IPS DF 6.9 (cell line): ENCODE measurements at regions not wholly inside any gene's neighbourhood (a gene's known extent, or its start where the extent isn't known, plus 50 kb on each side); places are given as distances from the start of the nearest gene placed in this dataset.
"Not testable (repeated sequence)": the region's sequence is repeated elsewhere in the genome, so short reads cannot be mapped to it uniquely, and the experiment has no call there.

Experiments
- DNase-seq: peaks from one replicate; pipeline ENCODE4 v3.0.0-alpha.2; 2013; ENCODE audit warnings: low read depth, low spot score
- H3K27ac ChIP-seq: one replicate; pipeline ENCODE4 v1.5.1; 2013; ENCODE audit warnings: low read length, control low read depth
- H3K27me3 ChIP-seq: 2 replicates; pipeline ENCODE4 v1.6.1; 2013; ENCODE audit warnings: mild to moderate bottlenecking, low read length; ENCODE audit not compliant: control insufficient read depth, insufficient read depth
- H3K36me3 ChIP-seq: 2 replicates; pipeline ENCODE4 v1.6.1; 2013; ENCODE audit warnings: low read length; ENCODE audit not compliant: control insufficient read depth, insufficient read depth
- H3K4me1 ChIP-seq: 2 replicates; pipeline ENCODE4 v1.6.1; 2013; ENCODE audit warnings: low read length; ENCODE audit not compliant: control insufficient read depth, insufficient read depth
- H3K4me3 ChIP-seq: 2 replicates; pipeline ENCODE4 v1.5.1; 2013; ENCODE audit warnings: mild to moderate bottlenecking, low read length
- H3K9me3 ChIP-seq: 2 replicates; pipeline ENCODE4 v1.6.1; 2013; ENCODE audit warnings: low read length, inconsistent platforms; ENCODE audit not compliant: control insufficient read depth, insufficient read depth
- WGBS: extraction: QIAGEN DNeasy Blood & Tissue Kit; methylation state at CpG from one replicate; pipeline ENCODE4 v1.1.7; 2013; ENCODE audit warnings: mixed read lengths, missing lambda C conversion rate; ENCODE audit not compliant: insufficient read length, insufficient coverage; 5-methylcytosine and 5-hydroxymethylcytosine counted together

DNA sequence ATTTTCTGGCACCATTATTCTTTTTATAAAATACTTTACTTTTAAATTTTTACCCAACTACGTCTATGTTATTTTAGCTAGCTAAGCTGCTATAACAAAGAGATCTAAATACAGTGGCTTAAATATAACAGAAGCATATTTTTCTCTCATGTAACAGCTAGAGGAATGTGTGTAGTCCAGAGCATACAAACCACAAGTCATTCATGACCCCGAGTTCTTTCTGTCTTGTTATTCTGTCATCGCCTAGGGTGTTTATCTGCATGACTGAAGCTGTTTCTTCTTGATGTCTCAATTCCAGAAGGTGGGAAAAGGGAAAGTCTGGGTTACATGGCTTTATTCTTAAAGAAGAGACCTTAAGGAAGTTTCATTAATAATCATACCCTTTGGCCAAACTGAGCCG is 136.9 kb upstream of the RFX3 start:
- H3K4me3 ChIP-seq = no peak overlapping the region
- no peak for DNase-seq
- H3K27ac ChIP-seq = no peak overlapping the region
- WGBS = 100% methylated on average over 1 of the region's 4 CpGs
- H3K4me1 ChIP-seq = no peaks in the 10 kb centered on the region
- no peaks in the 10 kb centered on the region for H3K27me3 ChIP-seq
- no peaks in the 10 kb centered on the region for H3K36me3 ChIP-seq
- H3K9me3 ChIP-seq = no peaks in the 10 kb centered on the region

DNA sequence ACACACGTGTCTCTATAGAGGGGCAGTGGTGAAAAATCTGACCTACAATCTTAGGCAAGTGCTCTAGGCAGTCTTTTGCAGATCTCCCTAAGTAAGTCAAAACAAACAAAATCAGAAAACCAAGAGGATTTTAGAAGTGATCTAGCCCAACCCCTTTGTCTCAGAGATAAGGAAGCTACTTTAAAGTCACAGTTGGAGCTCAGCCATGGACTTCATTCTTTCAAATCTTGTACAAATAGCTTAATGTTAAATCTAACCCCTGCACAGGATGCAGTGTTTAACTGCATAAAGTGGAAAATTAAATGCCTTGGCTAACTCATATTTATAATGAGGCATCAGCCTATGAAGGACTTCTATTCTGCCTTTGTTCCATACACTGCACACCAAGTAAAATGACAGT is 135.1 kb upstream of the RFX3 start:
- H3K4me1 ChIP-seq = no peaks in the 10 kb centered on the region
- WGBS = no CpG with 5 or more reads among the region's 1 CpG
- no peaks in the 10 kb centered on the region for H3K36me3 ChIP-seq
- no peaks in the 10 kb centered on the region for H3K9me3 ChIP-seq
- H3K27ac ChIP-seq = no peak overlapping the region
- H3K27me3 ChIP-seq = no peaks in the 10 kb centered on the region
- no peak overlapping the region for H3K4me3 ChIP-seq
- no peak for DNase-seq

DNA sequence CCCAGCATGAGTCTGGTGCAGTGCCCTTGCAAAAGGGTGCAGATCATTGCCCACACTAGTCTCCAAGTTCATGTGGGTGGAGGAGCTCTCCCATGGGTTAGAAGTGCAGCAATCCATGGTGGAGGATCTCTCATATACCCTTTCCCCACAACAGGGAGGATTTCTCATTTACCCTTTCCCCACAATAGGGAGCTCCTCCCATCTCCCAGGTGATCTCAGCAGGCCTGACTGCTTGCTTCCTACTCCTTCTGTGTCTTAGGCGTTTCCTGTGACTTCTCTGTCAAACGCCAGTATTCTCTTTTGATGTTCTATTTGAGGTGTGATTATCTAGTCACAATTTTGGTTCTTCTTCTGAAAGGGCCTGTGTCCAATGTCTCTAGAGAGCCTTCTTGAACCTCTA is 133.8 kb upstream of the RFX3 start:
- no peak for DNase-seq
- Histone ChIP-seq H3K4me1 (no peaks in the 10 kb centered on the region), H3K27me3 (no peaks in the 10 kb centered on the region), H3K9me3 (no peaks in the 10 kb centered on the region), H3K4me3 (no peak overlapping the region), H3K36me3 (no peaks in the 10 kb centered on the region), H3K27ac (no peak overlapping the region)
- no CpG with 5 or more reads among the region's 2 CpGs for WGBS

DNA sequence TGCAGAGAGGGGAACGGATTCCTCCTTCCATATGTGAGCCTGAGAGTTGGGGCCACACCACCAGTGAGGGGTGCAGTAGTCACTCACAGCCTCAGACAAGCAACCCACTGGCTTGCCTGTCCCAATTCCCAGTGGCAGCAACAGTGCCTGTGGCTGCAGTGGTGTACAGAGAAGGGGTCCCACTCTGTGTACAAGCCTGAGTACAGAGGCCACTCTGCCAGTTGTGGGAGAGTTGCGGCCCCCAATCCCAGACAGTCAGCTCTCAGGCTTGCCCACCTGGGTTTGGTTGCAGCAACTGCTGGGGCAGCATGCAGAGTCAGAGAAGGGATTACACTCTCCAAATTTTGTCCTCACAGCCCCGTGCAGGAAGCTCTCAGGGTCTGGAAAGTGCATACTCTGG is 133.2 kb upstream of the RFX3 start:
- H3K27ac ChIP-seq = no peak overlapping the region
- H3K9me3 ChIP-seq = no peaks in the 10 kb centered on the region
- no peaks in the 10 kb centered on the region for H3K36me3 ChIP-seq
- no peak for DNase-seq
- no peaks in the 10 kb centered on the region for H3K4me1 ChIP-seq
- WGBS = no CpG with 5 or more reads among the region's 3 CpGs
- H3K27me3 ChIP-seq = no peaks in the 10 kb centered on the region
- no peak overlapping the region for H3K4me3 ChIP-seq

DNA sequence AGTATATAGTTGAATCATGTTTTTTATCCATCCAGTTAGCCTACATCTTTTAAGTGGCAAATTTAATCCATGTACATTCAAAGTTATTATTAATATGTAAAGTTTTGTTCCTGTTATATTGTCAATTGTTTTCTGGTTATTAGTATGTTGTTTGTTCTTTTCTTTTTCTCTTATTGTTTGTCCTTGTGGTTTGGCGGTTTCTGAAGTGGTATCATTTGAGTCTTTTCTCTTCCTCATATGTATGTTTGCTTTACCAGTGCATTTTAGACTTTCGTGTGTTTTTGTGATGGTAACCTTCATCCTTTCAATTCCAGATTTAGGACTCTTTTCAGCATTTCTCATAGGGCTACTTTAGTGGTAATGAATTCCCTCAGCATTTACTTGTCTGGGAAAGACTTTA is 130.4 kb upstream of the RFX3 start:
- H3K4me3 ChIP-seq = no peak overlapping the region
- no peak for DNase-seq
- H3K4me1 ChIP-seq = no peaks in the 10 kb centered on the region
- no CpG with 5 or more reads among the region's 2 CpGs for WGBS
- no peaks in the 10 kb centered on the region for H3K27me3 ChIP-seq
- no peaks in the 10 kb centered on the region for H3K36me3 ChIP-seq
- H3K9me3 ChIP-seq = no peaks in the 10 kb centered on the region
- H3K27ac ChIP-seq = no peak overlapping the region

DNA sequence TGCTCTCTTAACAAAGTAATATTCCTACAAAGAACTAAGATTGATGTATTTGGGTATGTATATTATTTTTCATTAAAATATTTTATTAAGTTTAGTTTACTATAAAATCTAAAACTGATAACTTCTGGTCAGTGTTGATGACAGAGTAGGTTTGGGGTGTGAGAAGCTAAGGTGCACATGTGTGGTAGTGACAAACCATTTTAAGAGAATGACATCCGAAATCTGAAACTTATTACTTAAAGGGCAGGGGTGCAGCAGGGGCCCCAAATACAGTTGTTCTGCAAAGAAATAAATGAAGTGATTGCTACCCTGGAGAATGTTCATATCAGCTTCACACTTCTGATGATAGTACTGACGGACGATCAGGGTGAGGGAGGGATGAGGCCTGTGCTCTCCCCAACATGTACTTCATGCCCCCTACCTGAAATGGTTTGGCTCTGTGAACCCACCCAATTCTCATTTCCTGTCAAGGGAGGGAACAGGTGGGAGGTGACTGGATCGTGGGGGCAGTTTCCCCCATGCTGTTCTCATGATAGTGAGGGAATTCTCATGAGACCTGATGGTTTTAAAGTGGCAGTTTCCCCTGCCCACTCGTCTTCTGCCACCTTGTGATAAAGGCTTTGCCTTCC is 125.3 kb upstream of the RFX3 start:
- WGBS = no CpG with 5 or more reads among the region's 5 CpGs
- H3K27ac ChIP-seq = no peak overlapping the region
- H3K36me3 ChIP-seq = no peaks in the 10 kb centered on the region

DNA sequence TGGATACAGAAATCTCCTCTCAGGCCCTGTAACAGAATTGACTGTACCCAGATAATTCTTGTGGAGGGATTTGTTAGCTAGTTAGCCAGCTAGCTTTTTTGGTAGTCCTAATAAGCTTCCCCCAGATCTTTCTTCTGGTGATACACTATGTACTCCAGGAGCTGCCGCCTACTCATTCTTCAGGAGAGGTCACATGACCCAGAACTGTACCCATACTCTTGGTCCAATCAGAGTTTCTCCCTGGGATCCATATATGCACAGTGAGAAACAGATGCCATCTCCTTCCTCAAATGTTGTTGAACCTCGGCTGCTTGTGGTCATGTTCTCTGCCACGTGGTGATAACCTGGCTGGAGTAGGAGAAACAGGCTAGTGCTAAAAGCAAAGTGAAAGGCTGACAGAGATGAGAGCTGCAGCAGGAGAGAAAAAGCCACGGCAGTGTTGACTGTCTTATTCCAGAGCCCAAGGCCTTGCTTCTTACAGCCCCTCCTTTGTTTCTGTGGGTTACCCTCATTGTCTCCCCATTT is 123.0 kb upstream of the RFX3 start:
- no CpG with 5 or more reads among the region's 4 CpGs for WGBS
- no peaks in the 10 kb centered on the region for H3K4me1 ChIP-seq
- no peaks in the 10 kb centered on the region for H3K9me3 ChIP-seq
- no peak for DNase-seq
- H3K27me3 ChIP-seq = no peaks in the 10 kb centered on the region
- no peak overlapping the region for H3K4me3 ChIP-seq
- H3K36me3 ChIP-seq = no peaks in the 10 kb centered on the region
- no peak overlapping the region for H3K27ac ChIP-seq

More for the DNA sequence above, 125.3 kb upstream of the RFX3 start:
- Histone ChIP-seq H3K9me3 (no peaks in the 10 kb centered on the region), H3K4me3 (no peak overlapping the region), H3K27me3 (no peaks in the 10 kb centered on the region), H3K4me1 (no peaks in the 10 kb centered on the region)
- no peak for DNase-seq

DNA sequence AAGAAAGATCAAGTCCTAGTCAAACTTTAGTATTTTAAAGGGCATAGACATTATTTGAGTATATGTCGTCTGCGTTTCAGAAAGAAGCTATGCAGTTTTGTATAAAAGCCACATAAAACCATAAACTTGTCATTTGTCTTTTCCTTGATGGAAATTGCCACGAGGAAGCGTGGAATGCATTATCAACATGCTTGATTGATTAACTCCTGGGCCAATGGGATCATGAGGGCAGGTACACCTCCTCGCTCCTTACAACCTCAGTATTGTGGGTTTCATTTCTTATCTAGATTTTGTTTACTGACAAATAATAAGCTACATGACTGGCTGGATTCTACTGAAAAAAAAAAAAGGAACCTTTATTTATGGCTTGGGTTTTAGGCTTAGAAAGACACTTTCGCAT is 122.5 kb upstream of the RFX3 start:
- Histone ChIP-seq H3K27ac (no peak overlapping the region), H3K9me3 (no peaks in the 10 kb centered on the region), H3K27me3 (no peaks in the 10 kb centered on the region), H3K4me3 (no peak overlapping the region), H3K4me1 (no peaks in the 10 kb centered on the region), H3K36me3 (no peaks in the 10 kb centered on the region)
- no CpG with 5 or more reads among the region's 6 CpGs for WGBS
- peak; percentile 11 for DNase-seq

DNA sequence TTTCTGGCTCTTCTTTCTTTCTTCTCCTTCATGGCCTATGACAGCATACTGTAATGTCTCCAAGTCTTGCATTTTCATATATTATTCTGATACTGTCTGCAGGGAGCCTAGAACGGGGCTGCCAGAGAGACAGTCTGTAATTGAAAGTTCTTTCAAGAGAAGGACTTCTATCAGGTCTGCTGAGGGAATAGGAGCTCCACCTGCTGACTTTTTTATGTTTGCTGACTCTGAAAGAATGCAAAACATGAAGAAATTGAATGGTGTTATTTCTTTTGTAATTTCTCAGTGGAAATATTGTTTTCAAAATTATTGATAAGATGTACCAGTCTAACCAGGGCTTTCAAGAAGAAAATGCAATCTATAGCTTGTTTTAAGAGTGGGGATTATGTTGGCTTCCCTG is 121.9 kb upstream of the RFX3 start:
- no peaks in the 10 kb centered on the region for H3K9me3 ChIP-seq
- DNase-seq = no peak
- no peak overlapping the region for H3K27ac ChIP-seq
- H3K27me3 ChIP-seq = no peaks in the 10 kb centered on the region
- H3K4me1 ChIP-seq = no peaks in the 10 kb centered on the region
- no CpG with 5 or more reads among the region's 1 CpG for WGBS
- H3K4me3 ChIP-seq = no peak overlapping the region
- H3K36me3 ChIP-seq = no peaks in the 10 kb centered on the region

DNA sequence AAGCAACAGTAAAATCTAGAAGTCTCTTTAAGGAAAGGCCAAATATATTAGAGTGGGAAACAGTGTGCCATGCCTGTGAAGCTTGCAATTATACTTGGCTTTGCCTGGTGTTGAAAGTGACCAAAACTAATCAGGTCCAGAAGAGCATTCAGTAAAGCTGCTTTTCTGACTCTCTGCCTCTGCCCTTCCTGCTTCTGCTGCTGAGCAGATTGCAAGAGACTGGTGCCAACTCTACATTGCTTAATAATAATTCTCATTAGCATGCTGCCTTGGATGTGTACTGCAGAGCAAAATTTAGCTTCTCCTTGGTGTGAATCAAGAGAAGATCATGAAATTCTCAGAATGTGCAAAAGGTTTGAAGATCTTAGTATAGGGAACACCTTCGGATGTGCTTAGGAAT is 120.4 kb upstream of the RFX3 start:
- no peak overlapping the region for H3K4me3 ChIP-seq
- H3K4me1 ChIP-seq = no peaks in the 10 kb centered on the region
- no peak for DNase-seq
- no peaks in the 10 kb centered on the region for H3K27me3 ChIP-seq
- no peak overlapping the region for H3K27ac ChIP-seq
- H3K36me3 ChIP-seq = no peaks in the 10 kb centered on the region
- WGBS = no CpG with 5 or more reads among the region's 1 CpG
- H3K9me3 ChIP-seq = no peaks in the 10 kb centered on the region

DNA sequence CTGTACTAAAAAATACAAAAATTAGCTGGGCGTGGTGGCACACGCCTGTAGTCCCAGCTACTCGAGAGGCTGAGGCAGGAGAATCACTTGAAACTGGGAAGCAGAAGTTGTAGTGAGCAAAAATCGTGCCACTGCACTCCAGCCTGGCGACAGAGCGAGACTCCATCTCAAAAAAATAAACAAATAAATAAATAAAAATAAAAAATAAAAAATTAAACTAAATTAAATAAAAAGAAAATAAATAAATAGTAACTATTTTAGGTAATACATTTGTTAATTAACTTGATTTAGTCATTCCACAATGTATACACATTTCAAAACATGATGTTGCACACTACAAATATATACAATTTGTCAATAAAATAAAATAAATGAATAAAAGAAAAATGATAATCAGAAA is 116.3 kb upstream of the RFX3 start:
- no CpG with 5 or more reads among the region's 6 CpGs for WGBS
- not testable (repeated sequence) for H3K9me3 ChIP-seq, DNase-seq, H3K36me3 ChIP-seq, H3K27ac ChIP-seq, H3K4me3 ChIP-seq, H3K27me3 ChIP-seq, H3K4me1 ChIP-seq
